HCT116 (cell line): ENCODE measurements at regions not wholly inside any gene's neighbourhood (a gene's known extent, or its start where the extent isn't known, plus 50 kb on each side); places are given as distances from the start of the nearest gene placed in this dataset.

Source experiments
- ATAC-seq: fragments of 200-7000 bp; cut with Tn5 transposase; 2 replicates; pipeline ENCODE4 v1.9.1; 2020; ENCODE audit warnings: mild to moderate bottlenecking, moderate library complexity
- BruUV-seq: library from RNA; stranded (reverse); fragments of 400-500 nt; replicated peaks from 2 replicates; lab custom pipeline; 2021; lab: Mats Ljungman, UMichigan
- CTCF ChIA-PET: fragments of 300-600 bp; sonication (Branson Sonifier 250); formaldehyde crosslinking; loops from one replicate; lab custom pipeline; 2021; ENCODE audit warnings: antibody characterized with exemption; lab: Charles Lee
- POLR2A ChIA-PET: fragments of 300-600, 350-600 bp; sonication (Branson Sonifier 250); formaldehyde crosslinking; loops from one replicate; lab custom pipeline; 2021; ENCODE audit warnings: antibody characterized with exemption; lab: Charles Lee
- RAD21 ChIA-PET, 2 experiments: fragments of 300-600 bp; sonication (Branson Sonifier 250); formaldehyde crosslinking; loops; one replicate each; lab custom pipeline; 2023; ENCODE audit warnings: low total read pairs in 2 of 2; ENCODE audit not compliant: uncharacterized antibody in 2 of 2, unreplicated experiment in 2 of 2, low non-redundant PET in 1 of 2; lab: Charles Lee
- DNase-seq: peaks from one replicate; pipeline ENCODE4 v3.0.0-alpha.2; 2010; ENCODE audit warnings: low read depth, low spot score
- H2AFZ ChIP-seq: fragments of 200-600 bp; shearing (Covaris generic), sonication (generic); 2 replicates; pipeline ENCODE4 v1.6.1; 2017; ENCODE audit warnings: low read depth, mixed run types, mixed read lengths, antibody characterized with exemption, low read length; ENCODE audit not compliant: poor library complexity, severe bottlenecking
- H3K27ac ChIP-seq: 2 replicates; pipeline ENCODE4 v1.5.1; 2012; ENCODE audit warnings: low read depth, low read length
- H3K27me3 ChIP-seq: fragments of 200-600 bp; sonication (generic); 2 replicates; pipeline ENCODE4 v1.6.1; 2016; ENCODE audit warnings: mixed run types, low read length, mixed read lengths; ENCODE audit not compliant: insufficient read depth
- H3K36me3 ChIP-seq, 2 experiments: fragments of 200-500 bp in 1 of 2; fragments of 200-600 bp in 1 of 2; sonication (Bioruptor generic) in 1 of 2; sonication (generic) in 1 of 2; 2 replicates each; pipeline versions ENCODE4 v1.5.1 to v1.6.1; 2014 to 2016; ENCODE audit warnings: low read length in 2 of 2, inconsistent platforms in 1 of 2, mixed read lengths in 1 of 2, mixed run types in 1 of 2; ENCODE audit not compliant: insufficient read depth in 2 of 2, control insufficient read depth in 1 of 2
- H3K4me1 ChIP-seq, 2 experiments: fragments of 200-600 bp in 1 of 2; sonication (generic) in 1 of 2; 2 replicates each; pipeline versions ENCODE4 v1.5.1 to v1.6.1; 2012 to 2017; ENCODE audit warnings: low read length in 2 of 2, inconsistent platforms in 1 of 2, mild to moderate bottlenecking in 1 of 2, mixed read lengths in 1 of 2, mixed run types in 1 of 2, moderate library complexity in 1 of 2; ENCODE audit not compliant: insufficient read depth in 2 of 2, control insufficient read depth in 1 of 2
- H3K4me2 ChIP-seq: fragments of 200-600 bp; sonication (generic); 2 replicates; pipeline ENCODE4 v1.6.1; 2017; ENCODE audit warnings: mixed run types, low read length, mixed read lengths
- H3K4me3 ChIP-seq, 2 experiments: fragments of 200-600 bp in 1 of 2; sonication (generic) in 1 of 2; replicated peaks in 1 of 2; 2 replicates each; pipeline ENCODE4 v1.5.1; 2011 to 2016; ENCODE audit warnings: low read length in 2 of 2, control low read depth in 1 of 2, low read depth in 1 of 2, mild to moderate bottlenecking in 1 of 2, mixed read lengths in 1 of 2, mixed run types in 1 of 2
- H3K79me2 ChIP-seq: fragments of 200-600 bp; sonication (generic); 2 replicates; pipeline ENCODE4 v1.6.1; 2017; ENCODE audit warnings: mild to moderate bottlenecking, mixed run types, low read length, moderate library complexity, mixed read lengths; ENCODE audit not compliant: insufficient read depth
- H3K9ac ChIP-seq: fragments of 200-600 bp; sonication (generic); 2 replicates; pipeline ENCODE4 v1.6.1; 2016; ENCODE audit warnings: low read length, mixed read lengths
- H3K9me2 ChIP-seq: fragments of 200-600 bp; sonication (generic), shearing (Covaris generic); 2 replicates; pipeline ENCODE4 v1.6.1; 2017; ENCODE audit warnings: mixed run types, mild to moderate bottlenecking, moderate library complexity; ENCODE audit not compliant: insufficient read depth
- H3K9me3 ChIP-seq, 2 experiments: fragments of 200-500 bp in 1 of 2; fragments of 200-600 bp in 1 of 2; sonication (Bioruptor generic) in 1 of 2; sonication (generic) in 1 of 2; 2 replicates each; pipeline ENCODE4 v1.6.1; 2014 to 2017; ENCODE audit warnings: low read length in 2 of 2, mixed read lengths in 2 of 2, inconsistent platforms in 1 of 2, low read depth in 1 of 2, mild to moderate bottlenecking in 1 of 2, mixed run types in 1 of 2, moderate library complexity in 1 of 2; ENCODE audit not compliant: control insufficient read depth in 1 of 2, insufficient read depth in 1 of 2
- H4K20me1 ChIP-seq: fragments of 200-600 bp; sonication (generic), shearing (Covaris generic); 2 replicates; pipeline ENCODE4 v1.6.1; 2017; ENCODE audit warnings: mixed run types, mild to moderate bottlenecking, moderate library complexity; ENCODE audit not compliant: insufficient read depth
- ATF3 ChIP-seq: IDR thresholded peaks from 2 replicates; pipeline ENCODE4 v1.6.1; 2012
- CBX3 ChIP-seq: IDR thresholded peaks from 2 replicates; pipeline ENCODE4 v1.6.1; 2012; ENCODE audit warnings: low read depth
- CEBPB ChIP-seq: IDR thresholded peaks from 2 replicates; pipeline ENCODE4 v1.6.1; 2012; ENCODE audit warnings: low read depth
- CTCF ChIP-seq, 3 experiments: fragments of 200-600 bp in 1 of 3; sonication (generic) in 1 of 3; IDR thresholded peaks in 2 of 3; conservative IDR thresholded peaks in 1 of 3; 2 replicates each; pipeline ENCODE4 v1.5.1; 2012 to 2017; ENCODE audit warnings: low read depth in 2 of 3, low read length in 2 of 3, antibody characterized with exemption in 1 of 3, borderline replicate concordance in 1 of 3, control low read depth in 1 of 3, mild to moderate bottlenecking in 1 of 3, mixed read lengths in 1 of 3, mixed run types in 1 of 3, moderate library complexity in 1 of 3; ENCODE audit not compliant: insufficient read depth in 1 of 3
- EGR1 ChIP-seq: IDR thresholded peaks from 2 replicates; pipeline ENCODE4 v1.6.1; 2012; ENCODE audit warnings: low read depth
- ELF1 ChIP-seq: IDR thresholded peaks from 2 replicates; pipeline ENCODE4 v1.6.1; 2012; ENCODE audit warnings: low read depth, borderline replicate concordance
- EZH2 ChIP-seq: fragments of 200-600 bp; sonication (generic); IDR thresholded peaks from 2 replicates; pipeline ENCODE4 v1.6.1; 2017; ENCODE audit warnings: antibody characterized with exemption, mixed run types
- JUND ChIP-seq: IDR thresholded peaks from 2 replicates; pipeline ENCODE4 v1.6.1; 2012
- MAX ChIP-seq: IDR thresholded peaks from 2 replicates; pipeline ENCODE4 v1.6.1; 2012
- POLR2A ChIP-seq: IDR thresholded peaks from 2 replicates; pipeline ENCODE4 v1.7.0; 2011; ENCODE audit warnings: borderline replicate concordance; ENCODE audit not compliant: insufficient read depth, insufficient read length; ENCODE audit errors: extremely low read depth
- RAD21 ChIP-seq: IDR thresholded peaks from 2 replicates; pipeline ENCODE4 v1.6.1; 2012; ENCODE audit warnings: low read depth, mild to moderate bottlenecking
- REST ChIP-seq: IDR thresholded peaks from 2 replicates; pipeline ENCODE4 v1.6.1; 2012; ENCODE audit warnings: low read depth
- SIN3A ChIP-seq: IDR thresholded peaks from 2 replicates; pipeline ENCODE4 v1.6.1; 2012; ENCODE audit warnings: low read depth
- SP1 ChIP-seq: IDR thresholded peaks from 2 replicates; pipeline ENCODE4 v1.6.1; 2012; ENCODE audit warnings: low read depth
- SRF ChIP-seq: IDR thresholded peaks from 2 replicates; pipeline ENCODE4 v1.6.1; 2012; ENCODE audit warnings: low read depth
- TCF7L2 ChIP-seq: IDR thresholded peaks from 2 replicates; pipeline ENCODE4 v1.7.0; 2011; ENCODE audit warnings: borderline replicate concordance, inconsistent platforms; ENCODE audit not compliant: insufficient read depth, insufficient read length; ENCODE audit errors: extremely low read depth
- YY1 ChIP-seq: IDR thresholded peaks from 2 replicates; pipeline ENCODE4 v1.6.1; 2011; ENCODE audit warnings: low read length, low read depth, moderate library complexity, mild to moderate bottlenecking; ENCODE audit not compliant: insufficient replicate concordance; ENCODE audit errors: extremely low read depth
- ZFX ChIP-seq: fragments of 450-650 bp; IDR thresholded peaks from 2 replicates; pipeline ENCODE4 v1.6.1; 2017
- ZNF274 ChIP-seq: fragments of 200-500 bp; sonication (Bioruptor generic); IDR thresholded peaks from 2 replicates; pipeline ENCODE4 v1.6.1; 2014; ENCODE audit warnings: mild to moderate bottlenecking, low read depth, low read length, inconsistent platforms
- intact Hi-C: fragments of 100-400 bp; cut with micrococcal nuclease; formaldehyde crosslinking; loops from 2 replicates; pipeline ENCODE4 v1.10.0; 2022

- ChIA-PET CTCF (no interaction called here), POLR2A (no interaction called here), RAD21 (no interaction called here)
- Histone ChIP-seq H3K4me2 (no peak overlapping the region), H4K20me1 (no peaks in the 10 kb centered on the region), H3K9ac (no peak overlapping the region), H2AFZ (no peak overlapping the region), H3K4me1 (no peaks in the 10 kb centered on the region), H3K79me2 (no peaks in the 10 kb centered on the region), H3K36me3 (no peaks in the 10 kb centered on the region), H3K4me3 (no peak overlapping the region), H3K9me3 (peaks cover 12 to 33% of the 10 kb centered on the region in 2 experiments; a peak in 3 of 4 replicates), H3K27ac (no peak overlapping the region), H3K9me2 (no peaks in the 10 kb centered on the region), H3K27me3 (no peaks in the 10 kb centered on the region)
- intact Hi-C loops: no loop called here
- TF ChIP-seq CEBPB (no peak), SP1 (no peak), SIN3A (no peak), EZH2 (no peak), CBX3 (no peak), MAX (no peak), REST (no peak), SRF (no peak), CTCF (IDR thresholded peaks at IDR 0.05 in 2 of 3, conservative IDR thresholded peaks at IDR 0.05 in 1 of 3; ENCODE audit: borderline replicate concordance in 1 of 3, insufficient read depth in 1 of 3, low read depth in 2 of 3, low read length in 2 of 3) (no peak), ELF1 (no peak), POLR2A (no peak), RAD21 (no peak), ATF3 (no peak), JUND (no peak), EGR1 (no peak), YY1 (no peak), ZNF274 (no peak), ZFX (no peak), TCF7L2 (no peak)
- ATAC-seq: no peak
- DNase-seq: no peak
- no TSS peak for BruUV-seq
These were observed 669.0 kb upstream of the FOXG1 start for GRCh38 chr14:28097585-28097984.
